GM19463 (cell line): ENCODE measurements at regions not wholly inside any gene's neighbourhood (a gene's known extent, or its start where the extent isn't known, plus 50 kb on each side); places are given as distances from the start of the nearest gene placed in this dataset.
"Not testable (repeated sequence)": the region's sequence is repeated elsewhere in the genome, so short reads cannot be mapped to it uniquely, and the experiment has no call there.

Experiments
- ATAC-seq: cut with Tn5 transposase; IDR thresholded peaks from one replicate; pipeline ENCODE4 v1.9.1; 2021; ENCODE audit warnings: mild to moderate bottlenecking, moderate library complexity; ENCODE audit not compliant: unreplicated experiment

GRCh38 chr2:198544461-198544860, 740.1 kb downstream of the PLCL1 start:
- no peak for ATAC-seq

- ATAC-seq: no peak
These were observed 730.4 kb downstream of the PLCL1 start for GRCh38 chr2:198534756-198535155.

- no peak for ATAC-seq
These were observed 721.0 kb downstream of the PLCL1 start for GRCh38 chr2:198525211-198525969.

- no peak for ATAC-seq
These were observed 719.3 kb downstream of the PLCL1 start for GRCh38 chr2:198523710-198524109.

- no peak for ATAC-seq
These were observed 714.5 kb downstream of the PLCL1 start for GRCh38 chr2:198518935-198519334.

- ATAC-seq: no peak
These were observed 713.6 kb downstream of the PLCL1 start for GRCh38 chr2:198517976-198518375.

GRCh38 chr2:198508610-198509009, 704.2 kb downstream of the PLCL1 start:
- ATAC-seq: not testable (repeated sequence)

- ATAC-seq: no peak
These were observed 695.1 kb downstream of the PLCL1 start for GRCh38 chr2:198499539-198499938.

GRCh38 chr2:198498516-198498915, 694.1 kb downstream of the PLCL1 start:
- ATAC-seq: no peak

GRCh38 chr2:198498048-198498447, 693.7 kb downstream of the PLCL1 start:
- ATAC-seq: no peak

- ATAC-seq: no peak
These were observed 690.5 kb downstream of the PLCL1 start for GRCh38 chr2:198494931-198495330.

- no peak for ATAC-seq
These were observed 686.4 kb downstream of the PLCL1 start for GRCh38 chr2:198490748-198491147.

- ATAC-seq: no peak
These were observed 684.6 kb downstream of the PLCL1 start for GRCh38 chr2:198488964-198489363.

GRCh38 chr2:198483051-198483450, 678.7 kb downstream of the PLCL1 start:
- no peak for ATAC-seq

- no peak for ATAC-seq
These were observed 674.7 kb downstream of the PLCL1 start for GRCh38 chr2:198479065-198479464.

- ATAC-seq: no peak
These were observed 674.0 kb downstream of the PLCL1 start for GRCh38 chr2:198478361-198478760.

GRCh38 chr2:198476007-198476406, 671.6 kb downstream of the PLCL1 start:
- ATAC-seq: no peak

- no peak for ATAC-seq
These were observed 666.9 kb downstream of the PLCL1 start for GRCh38 chr2:198471291-198471690.

- ATAC-seq: no peak
These were observed 663.7 kb downstream of the PLCL1 start for GRCh38 chr2:198468136-198468535.

GRCh38 chr2:198465970-198466369, 661.6 kb downstream of the PLCL1 start:
- ATAC-seq: no peak

- no peak for ATAC-seq
These were observed 652.0 kb downstream of the PLCL1 start for GRCh38 chr2:198456418-198456817.

- ATAC-seq: no peak
These were observed 649.5 kb downstream of the PLCL1 start for GRCh38 chr2:198453866-198454265.

- no peak for ATAC-seq
These were observed 647.9 kb downstream of the PLCL1 start for GRCh38 chr2:198452327-198452726.
